Tibial nerve (tissue), 3 donors: ENCODE measurements at regions not wholly inside any gene's neighbourhood (a gene's known extent, or its start where the extent isn't known, plus 50 kb on each side); places are given as distances from the start of the nearest gene placed in this dataset.

Experiments used
- CTCF ChIP-seq, 5 experiments: fragments of 200-600 bp in 3 of 5; fragments of 450-650 bp in 2 of 5; sonication (generic) in 3 of 5; IDR thresholded peaks; one replicate each; pipeline ENCODE4 v1.5.1; 2016 to 2019; ENCODE audit warnings: antibody characterized with exemption in 5 of 5, mild to moderate bottlenecking in 3 of 5, moderate library complexity in 2 of 5
- POLR2A ChIP-seq, 2 donors: fragments of 450-650 bp; IDR thresholded peaks; one replicate each; pipeline ENCODE4 v1.6.1; 2017; ENCODE audit warnings: antibody characterized with exemption in 2 of 2, mild to moderate bottlenecking in 2 of 2, moderate library complexity in 2 of 2

DNA sequence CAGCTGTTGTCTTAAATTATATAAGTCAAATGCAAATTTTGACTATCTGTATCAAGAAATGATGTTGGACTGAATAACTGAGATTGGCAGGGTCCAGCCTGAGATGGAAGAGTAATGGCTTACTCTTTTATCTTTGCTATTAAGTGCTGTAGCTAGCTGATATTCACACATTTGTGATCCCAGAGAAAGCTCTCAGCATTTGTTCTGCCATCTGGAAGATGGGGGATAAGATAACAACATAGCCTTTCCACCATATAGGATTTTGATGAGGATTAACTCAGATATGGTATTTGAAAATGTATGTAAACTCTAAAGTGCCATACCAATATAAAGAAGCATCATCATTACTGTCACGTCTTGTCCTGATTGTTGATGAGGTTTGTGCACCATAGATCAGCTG is 1063.2 kb upstream of the TENM4 start:
- TF ChIP-seq CTCF (IDR thresholded peaks at IDR 0.05) (no peak), POLR2A (IDR thresholded peaks at IDR 0.05) (no peak)
